ENCODE measurements at regions not wholly inside any gene's neighbourhood (a gene's known extent, or its start where the extent isn't known, plus 50 kb on each side); places are given as distances from the start of the nearest gene placed in this dataset.

- no peak overlapping the region for H3K27ac ChIP-seq (ENCODE audit: low read depth, low read length)
- H4K91ac ChIP-seq (ENCODE audit: low read depth, low read length) = no peak overlapping the region
- no peak overlapping the region for H3K4ac ChIP-seq (ENCODE audit: low read depth, low read length)
- no peak overlapping the region for H2BK5ac ChIP-seq (ENCODE audit: low read depth, low read length, poor library complexity)
- no peak overlapping the region for H3K9ac ChIP-seq (ENCODE audit: low read length)
- H2BK120ac ChIP-seq (ENCODE audit: insufficient read depth, low read length, poor library complexity) = no peak overlapping the region
- no peak for DNase-seq
- no peak overlapping the region for H4K8ac ChIP-seq (ENCODE audit: low read depth, low read length)
- no peaks in the 10 kb centered on the region for H3K27me3 ChIP-seq (ENCODE audit: insufficient read depth, low read length)
- no peaks in the 10 kb centered on the region for H3K4me1 ChIP-seq (ENCODE audit: control insufficient read depth in 1 of 2, insufficient read depth in 2 of 2, low read length in 2 of 2)
- no peak overlapping the region for H3K23ac ChIP-seq (ENCODE audit: low read length)
- no peak overlapping the region for H3K18ac ChIP-seq (ENCODE audit: low read length)
- H3K14ac ChIP-seq (ENCODE audit: low read length) = no peak overlapping the region
- H3K36me3 ChIP-seq (ENCODE audit: control insufficient read depth in 1 of 2, insufficient read depth in 2 of 2, low read length in 2 of 2) = no peaks in the 10 kb centered on the region
- H4K12ac ChIP-seq (ENCODE audit: low read depth, low read length) = no peak overlapping the region
- H3K4me3 ChIP-seq (ENCODE audit: low read depth, low read length) = no peak overlapping the region
- WGBS (ENCODE audit: extremely low coverage, insufficient coverage, insufficient read length) = no CpG with 5 or more reads among the region's 2 CpGs
- H3K79me2 ChIP-seq (ENCODE audit: control insufficient read depth, insufficient read depth, low read length, poor library complexity) = no peaks in the 10 kb centered on the region
- H2BK12ac ChIP-seq (ENCODE audit: low read length) = no peak overlapping the region
- H2AFZ ChIP-seq (ENCODE audit: insufficient read depth, low read length, poor library complexity) = no peak overlapping the region
- H3K79me1 ChIP-seq (ENCODE audit: low read length) = no peaks in the 10 kb centered on the region
- no peak overlapping the region for H2AK5ac ChIP-seq (ENCODE audit: low read length)
- no peaks in the 10 kb centered on the region for H3K9me3 ChIP-seq (ENCODE audit: insufficient read depth, low read depth, low read length)
- H3K4me2 ChIP-seq (ENCODE audit: low read length) = no peak overlapping the region
Observed at GRCh38 chr2:78925258-78925657, 100.2 kb upstream of the REG3G start.

DNA sequence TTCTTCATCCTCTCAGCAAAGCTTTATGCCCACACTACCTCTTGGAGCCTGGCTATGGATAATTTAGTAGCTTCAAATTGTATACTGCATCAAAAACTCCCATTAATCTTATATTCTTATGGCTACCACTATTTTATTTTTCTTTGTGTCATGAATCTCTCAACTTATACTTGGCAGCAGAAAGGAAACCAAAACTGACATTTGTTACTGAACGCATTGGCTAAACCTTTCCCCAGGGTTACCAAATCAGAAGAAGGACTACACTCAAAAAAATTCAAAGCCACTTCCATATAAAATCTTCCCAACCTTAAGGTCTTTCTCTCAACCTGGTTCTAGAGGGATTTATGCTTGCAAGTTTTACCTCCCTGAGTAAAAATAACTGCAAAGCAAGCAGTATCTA, 97.0 kb upstream of the REG3G start:
- H3K27me3 ChIP-seq (ENCODE audit: insufficient read depth, low read length) = no peaks in the 10 kb centered on the region

DNA sequence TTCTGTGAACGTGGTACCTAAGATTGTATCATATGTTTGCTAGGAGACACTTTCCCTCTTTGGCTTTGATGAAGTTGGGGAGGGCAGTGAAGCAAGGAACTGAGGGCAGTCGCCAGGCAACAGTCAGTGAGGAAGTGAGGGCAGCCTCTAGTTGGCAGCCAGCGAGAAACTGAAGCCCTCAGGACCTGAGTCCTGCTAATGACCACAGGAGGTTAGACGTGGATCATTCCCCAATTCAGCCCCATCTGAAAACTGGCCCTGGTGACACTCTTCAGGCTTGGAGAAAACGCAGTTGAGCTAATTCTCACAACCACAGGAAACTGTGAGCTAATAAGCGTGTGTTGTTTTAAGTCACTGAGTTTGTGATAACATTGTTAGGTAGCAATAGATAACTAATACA, 84.5 kb upstream of the REG3G start:
- H3K18ac ChIP-seq (ENCODE audit: low read length) = no peak overlapping the region
- no peaks in the 10 kb centered on the region for H3K9me3 ChIP-seq (ENCODE audit: insufficient read depth, low read depth, low read length)
- H3K4me1 ChIP-seq (ENCODE audit: control insufficient read depth in 1 of 2, insufficient read depth in 2 of 2, low read length in 2 of 2) = no peaks in the 10 kb centered on the region
- no peak overlapping the region for H3K4ac ChIP-seq (ENCODE audit: low read depth, low read length)
- H3K4me2 ChIP-seq (ENCODE audit: low read length) = no peak overlapping the region
- no peak overlapping the region for H2BK120ac ChIP-seq (ENCODE audit: insufficient read depth, low read length, poor library complexity)
- H4K8ac ChIP-seq (ENCODE audit: low read depth, low read length) = no peak overlapping the region
- H3K79me2 ChIP-seq (ENCODE audit: control insufficient read depth, insufficient read depth, low read length, poor library complexity) = no peaks in the 10 kb centered on the region
- no peak for DNase-seq
- H2BK5ac ChIP-seq (ENCODE audit: low read depth, low read length, poor library complexity) = no peak overlapping the region
- H3K9ac ChIP-seq (ENCODE audit: low read length) = no peak overlapping the region
- H4K12ac ChIP-seq (ENCODE audit: low read depth, low read length) = no peak overlapping the region
- no CpG with 5 or more reads among the region's 6 CpGs for WGBS (ENCODE audit: extremely low coverage, insufficient coverage, insufficient read length)
- no peak overlapping the region for H2BK12ac ChIP-seq (ENCODE audit: low read length)
- no peak overlapping the region for H2AK5ac ChIP-seq (ENCODE audit: low read length)
- H3K27ac ChIP-seq (ENCODE audit: low read depth, low read length) = no peak overlapping the region
- no peak overlapping the region for H4K91ac ChIP-seq (ENCODE audit: low read depth, low read length)
- H2AFZ ChIP-seq (ENCODE audit: insufficient read depth, low read length, poor library complexity) = no peak overlapping the region
- no peaks in the 10 kb centered on the region for H3K79me1 ChIP-seq (ENCODE audit: low read length)
- no peaks in the 10 kb centered on the region for H3K36me3 ChIP-seq (ENCODE audit: control insufficient read depth in 1 of 2, insufficient read depth in 2 of 2, low read length in 2 of 2)
- no peak overlapping the region for H3K4me3 ChIP-seq (ENCODE audit: low read depth, low read length)
- H3K23ac ChIP-seq (ENCODE audit: low read length) = no peak overlapping the region
- no peaks in the 10 kb centered on the region for H3K27me3 ChIP-seq (ENCODE audit: insufficient read depth, low read length)
- H3K14ac ChIP-seq (ENCODE audit: low read length) = no peak overlapping the region

More for the DNA sequence above, 97.0 kb upstream of the REG3G start:
- no peak overlapping the region for H3K4me3 ChIP-seq (ENCODE audit: low read depth, low read length)
- no peak overlapping the region for H3K23ac ChIP-seq (ENCODE audit: low read length)
- WGBS (ENCODE audit: extremely low coverage, insufficient coverage, insufficient read length) = no CpG with 5 or more reads among the region's 1 CpG
- H3K4ac ChIP-seq (ENCODE audit: low read depth, low read length) = no peak overlapping the region
- H2AK5ac ChIP-seq (ENCODE audit: low read length) = no peak overlapping the region
- H3K4me1 ChIP-seq (ENCODE audit: control insufficient read depth in 1 of 2, insufficient read depth in 2 of 2, low read length in 2 of 2) = no peaks in the 10 kb centered on the region
- H2BK5ac ChIP-seq (ENCODE audit: low read depth, low read length, poor library complexity) = no peak overlapping the region
- H3K9me3 ChIP-seq (ENCODE audit: insufficient read depth, low read depth, low read length) = no peaks in the 10 kb centered on the region
- no peaks in the 10 kb centered on the region for H3K36me3 ChIP-seq (ENCODE audit: control insufficient read depth in 1 of 2, insufficient read depth in 2 of 2, low read length in 2 of 2)
- no peak overlapping the region for H2AFZ ChIP-seq (ENCODE audit: insufficient read depth, low read length, poor library complexity)
- H3K14ac ChIP-seq (ENCODE audit: low read length) = no peak overlapping the region
- H3K4me2 ChIP-seq (ENCODE audit: low read length) = no peak overlapping the region
- no peak overlapping the region for H3K18ac ChIP-seq (ENCODE audit: low read length)
- H4K91ac ChIP-seq (ENCODE audit: low read depth, low read length) = no peak overlapping the region
- no peak overlapping the region for H4K12ac ChIP-seq (ENCODE audit: low read depth, low read length)
- no peaks in the 10 kb centered on the region for H3K79me2 ChIP-seq (ENCODE audit: control insufficient read depth, insufficient read depth, low read length, poor library complexity)
- no peak overlapping the region for H3K9ac ChIP-seq (ENCODE audit: low read length)
- no peaks in the 10 kb centered on the region for H3K79me1 ChIP-seq (ENCODE audit: low read length)
- H4K8ac ChIP-seq (ENCODE audit: low read depth, low read length) = no peak overlapping the region
- DNase-seq = no peak
- no peak overlapping the region for H2BK120ac ChIP-seq (ENCODE audit: insufficient read depth, low read length, poor library complexity)
- H2BK12ac ChIP-seq (ENCODE audit: low read length) = no peak overlapping the region
- no peak overlapping the region for H3K27ac ChIP-seq (ENCODE audit: low read depth, low read length)

- Histone ChIP-seq H4K8ac (ENCODE audit: low read depth, low read length) (no peak overlapping the region), H3K27ac (ENCODE audit: low read depth, low read length) (no peak overlapping the region), H3K27me3 (ENCODE audit: insufficient read depth, low read length) (no peaks in the 10 kb centered on the region), H3K9me3 (ENCODE audit: insufficient read depth, low read depth, low read length) (no peaks in the 10 kb centered on the region), H2BK12ac (ENCODE audit: low read length) (no peak overlapping the region), H3K18ac (ENCODE audit: low read length) (no peak overlapping the region), H3K4me1 (ENCODE audit: control insufficient read depth in 1 of 2, insufficient read depth in 2 of 2, low read length in 2 of 2) (no peaks in the 10 kb centered on the region), H3K14ac (ENCODE audit: low read length) (no peak overlapping the region), H3K23ac (ENCODE audit: low read length) (no peak overlapping the region), H3K79me1 (ENCODE audit: low read length) (no peaks in the 10 kb centered on the region), H3K36me3 (ENCODE audit: control insufficient read depth in 1 of 2, insufficient read depth in 2 of 2, low read length in 2 of 2) (no peaks in the 10 kb centered on the region), H4K91ac (ENCODE audit: low read depth, low read length) (no peak overlapping the region), H3K4me3 (ENCODE audit: low read depth, low read length) (no peak overlapping the region), H2AK5ac (ENCODE audit: low read length) (no peak overlapping the region), H2AFZ (ENCODE audit: insufficient read depth, low read length, poor library complexity) (no peak overlapping the region), H3K4ac (ENCODE audit: low read depth, low read length) (no peak overlapping the region), H3K9ac (ENCODE audit: low read length) (no peak overlapping the region), H3K4me2 (ENCODE audit: low read length) (no peak overlapping the region), H4K12ac (ENCODE audit: low read depth, low read length) (no peak overlapping the region), H2BK120ac (ENCODE audit: insufficient read depth, low read length, poor library complexity) (no peak overlapping the region), H3K79me2 (ENCODE audit: control insufficient read depth, insufficient read depth, low read length, poor library complexity) (no peaks in the 10 kb centered on the region), H2BK5ac (ENCODE audit: low read depth, low read length, poor library complexity) (no peak overlapping the region)
- DNase-seq = no peak
- no CpG with 5 or more reads among the region's 2 CpGs for WGBS (ENCODE audit: extremely low coverage, insufficient coverage, insufficient read length)
Observed at GRCh38 chr2:78941751-78942150, 83.8 kb upstream of the REG3G start.

All from trophoblast cell (in vitro differentiated cells and primary cell).